GM23338 (cell line): ENCODE measurements at regions not wholly inside any gene's neighbourhood (a gene's known extent, or its start where the extent isn't known, plus 50 kb on each side); places are given as distances from the start of the nearest gene placed in this dataset.

Experiments
- ATAC-seq: fragments of 200-7000 bp; cut with Tn5 transposase; 3 replicates; pipeline ENCODE4 v1.9.1; 2020
- DNase-seq: peaks from one replicate; pipeline ENCODE4 v3.0.0-alpha.2; 2015; ENCODE audit warnings: low spot score
- H2AFZ ChIP-seq: fragments of 200-600 bp; sonication (generic); 2 replicates; pipeline ENCODE4 v1.8.0; 2016; ENCODE audit warnings: antibody characterized with exemption, mild to moderate bottlenecking, moderate library complexity
- H3F3A ChIP-seq: fragments of 200-600 bp; sonication (generic); replicated peaks from 2 replicates; pipeline ENCODE4 v1.8.0; 2017; ENCODE audit warnings: antibody characterized with exemption, mixed run types, low read depth
- H3K27ac ChIP-seq: fragments of 200-600 bp; sonication (generic); 2 replicates; pipeline ENCODE4 v1.6.1; 2016; ENCODE audit warnings: low read depth
- H3K27me3 ChIP-seq: fragments of 200-600 bp; sonication (generic); 2 replicates; pipeline ENCODE4 v1.8.0; 2016; ENCODE audit warnings: mild to moderate bottlenecking, mixed run types, moderate library complexity; ENCODE audit not compliant: insufficient read depth
- H3K36me3 ChIP-seq: fragments of 200-600 bp; sonication (generic); 2 replicates; pipeline ENCODE4 v1.8.0; 2016; ENCODE audit warnings: mild to moderate bottlenecking; ENCODE audit not compliant: insufficient read depth
- H3K4me1 ChIP-seq: fragments of 200-600 bp; sonication (generic); 2 replicates; pipeline ENCODE4 v1.8.0; 2016; ENCODE audit warnings: mild to moderate bottlenecking, moderate library complexity; ENCODE audit not compliant: insufficient read depth
- H3K4me2 ChIP-seq: fragments of 200-600 bp; sonication (generic); 2 replicates; pipeline ENCODE4 v1.7.1; 2017; ENCODE audit warnings: mixed run types
- H3K4me3 ChIP-seq: fragments of 200-600 bp; sonication (generic); 2 replicates; pipeline ENCODE4 v1.6.1; 2016; ENCODE audit warnings: mixed run types
- H3K79me2 ChIP-seq: fragments of 200-600 bp; sonication (generic); replicated peaks from 2 replicates; pipeline ENCODE4 v1.8.0; 2017; ENCODE audit warnings: mild to moderate bottlenecking; ENCODE audit not compliant: insufficient read depth
- H3K9me2 ChIP-seq: fragments of 200-600 bp; sonication (generic); 2 replicates; pipeline ENCODE4 v1.8.0; 2017; ENCODE audit not compliant: insufficient read depth
- H4K20me1 ChIP-seq: fragments of 200-600 bp; sonication (generic); replicated peaks from 2 replicates; pipeline ENCODE4 v1.8.0; 2017; ENCODE audit warnings: mild to moderate bottlenecking; ENCODE audit not compliant: insufficient read depth
- H3K27ac Mint-ChIP-seq: 2 replicates; pipeline ENCODE4 v1.8.0; 2020; ENCODE audit warnings: inconsistent platforms, mild to moderate bottlenecking, moderate library complexity, mixed read lengths
- H3K27me3 Mint-ChIP-seq: 3 replicates; pipeline ENCODE4 v1.8.0; 2022; ENCODE audit warnings: low read depth, mild to moderate bottlenecking, moderate library complexity, mixed read lengths, inconsistent platforms; ENCODE audit not compliant: insufficient read depth, poor library complexity
- H3K36me3 Mint-ChIP-seq: 3 replicates; pipeline ENCODE4 v1.8.0; 2021; ENCODE audit warnings: low read depth, mild to moderate bottlenecking, inconsistent platforms, moderate library complexity, mixed read lengths
- H3K4me1 Mint-ChIP-seq: 3 replicates; pipeline ENCODE4 v1.8.0; 2020; ENCODE audit warnings: mild to moderate bottlenecking, inconsistent platforms, mixed read lengths
- H3K4me3 Mint-ChIP-seq: 3 replicates; pipeline ENCODE4 v1.8.0; 2021; ENCODE audit warnings: moderate library complexity, mild to moderate bottlenecking, inconsistent platforms, mixed read lengths
- H3K9me3 Mint-ChIP-seq: 3 replicates; pipeline ENCODE4 v1.8.0; 2020; ENCODE audit warnings: moderate library complexity, mild to moderate bottlenecking, inconsistent platforms, mixed read lengths
- EZH2 ChIP-seq: fragments of 200-600 bp; sonication (generic); IDR thresholded peaks from one replicate; pipeline ENCODE4 v1.8.0; 2017; ENCODE audit warnings: antibody characterized with exemption, mild to moderate bottlenecking, low read depth; ENCODE audit not compliant: unreplicated experiment
- EZH2phosphoT487 ChIP-seq: fragments of 200-600 bp; sonication (generic); IDR thresholded peaks from one replicate; pipeline ENCODE4 v1.8.1; 2018; ENCODE audit warnings: antibody characterized with exemption; ENCODE audit not compliant: unreplicated experiment
- JUNB ChIP-seq: IDR thresholded peaks from one replicate; pipeline ENCODE4 v1.6.1; 2016; ENCODE audit warnings: antibody characterized with exemption; ENCODE audit not compliant: unreplicated experiment
- NANOG ChIP-seq: IDR thresholded peaks from 2 replicates; pipeline ENCODE4 v1.6.1; 2016; ENCODE audit warnings: antibody characterized with exemption, borderline replicate concordance
- POLR2AphosphoS5 ChIP-seq: IDR thresholded peaks from 2 replicates; pipeline ENCODE4 v1.6.1; 2016; ENCODE audit warnings: antibody characterized with exemption, low read depth
- STAT1 ChIP-seq: IDR thresholded peaks from one replicate; pipeline ENCODE4 v1.6.1; 2016; ENCODE audit warnings: antibody characterized with exemption; ENCODE audit not compliant: unreplicated experiment
- ZNF114 ChIP-seq: fragments of 250-450 bp; sonication (Bioruptor Pico); IDR thresholded peaks from 2 replicates; pipeline ENCODE4 v1.5.0; 2020; ENCODE audit warnings: mild to moderate bottlenecking, moderate library complexity
- TF ChIP-seq, protein P1 (sequence below): IDR thresholded peaks from 2 replicates; pipeline ENCODE4 v1.6.1; 2016; ENCODE audit warnings: antibody characterized with exemption
- TF ChIP-seq, protein P2 (sequence below): IDR thresholded peaks from one replicate; pipeline ENCODE4 v1.6.1; 2018; ENCODE audit warnings: antibody characterized with exemption; ENCODE audit not compliant: unreplicated experiment
- TF ChIP-seq, protein P3 (sequence below): fragments of 250-450 bp; sonication (Bioruptor Pico); IDR thresholded peaks from 2 replicates; pipeline ENCODE4 v1.5.0; 2020; ENCODE audit warnings: mild to moderate bottlenecking, moderate library complexity
- TF ChIP-seq, protein P4 (sequence below), 2 experiments: fragments of 200-600 bp in 1 of 2; sonication (generic) in 1 of 2; conservative IDR thresholded peaks; 2 replicates each; pipeline versions ENCODE4 v1.5.1 to v1.6.1; 2016 to 2017; ENCODE audit warnings: antibody characterized with exemption in 2 of 2, low read depth in 2 of 2, mild to moderate bottlenecking in 2 of 2, moderate library complexity in 1 of 2

DNA sequence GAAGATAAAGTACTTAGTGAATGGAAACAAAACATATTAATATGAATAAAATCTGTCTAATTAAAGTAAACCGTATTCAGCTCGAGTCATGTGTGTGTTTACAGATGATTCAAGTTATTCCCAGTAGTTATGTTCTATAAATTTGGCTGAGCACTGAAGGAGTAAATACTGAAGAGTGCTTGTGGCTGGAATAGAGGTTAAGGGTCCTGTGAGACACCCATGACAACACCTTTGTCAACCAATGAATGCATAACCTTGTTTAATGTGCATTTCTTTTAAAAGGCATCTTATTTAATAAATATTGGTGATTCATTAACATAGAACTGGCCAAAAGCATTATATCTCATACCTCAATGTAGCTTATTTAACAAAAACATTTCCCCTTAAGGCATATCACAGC lies 577.8 kb upstream of the SLITRK5 start:
- no peaks in the 10 kb centered on the region for H3K9me3 Mint-ChIP-seq
- Histone ChIP-seq H3K4me2 (no peak overlapping the region), H3K27ac (no peak overlapping the region), H3K36me3 (no peaks in the 10 kb centered on the region), H3K9me2 (no peaks in the 10 kb centered on the region), H3K4me3 (no peak overlapping the region), H4K20me1 (no peaks in the 10 kb centered on the region), H3F3A (no peaks in the 10 kb centered on the region), H3K4me1 (no peaks in the 10 kb centered on the region), H2AFZ (no peak overlapping the region), H3K27me3 (no peaks in the 10 kb centered on the region), H3K79me2 (no peaks in the 10 kb centered on the region)
- H3K4me1 Mint-ChIP-seq: peaks cover 8% of the 10 kb centered on the region; the same call in 2 of the 3 replicates
- H3K27me3 Mint-ChIP-seq: no peaks in the 10 kb centered on the region
- no peaks in the 10 kb centered on the region for H3K36me3 Mint-ChIP-seq
- no peak overlapping the region for H3K27ac Mint-ChIP-seq
- TF ChIP-seq ZNF114 (CRISPR knock-in tag) (no peak), STAT1 (no peak), EZH2 (no peak), JUNB (no peak), EZH2phosphoT487 (no peak), NANOG (no peak), POLR2AphosphoS5 (no peak)
- TF ChIP-seq, protein P1, sequence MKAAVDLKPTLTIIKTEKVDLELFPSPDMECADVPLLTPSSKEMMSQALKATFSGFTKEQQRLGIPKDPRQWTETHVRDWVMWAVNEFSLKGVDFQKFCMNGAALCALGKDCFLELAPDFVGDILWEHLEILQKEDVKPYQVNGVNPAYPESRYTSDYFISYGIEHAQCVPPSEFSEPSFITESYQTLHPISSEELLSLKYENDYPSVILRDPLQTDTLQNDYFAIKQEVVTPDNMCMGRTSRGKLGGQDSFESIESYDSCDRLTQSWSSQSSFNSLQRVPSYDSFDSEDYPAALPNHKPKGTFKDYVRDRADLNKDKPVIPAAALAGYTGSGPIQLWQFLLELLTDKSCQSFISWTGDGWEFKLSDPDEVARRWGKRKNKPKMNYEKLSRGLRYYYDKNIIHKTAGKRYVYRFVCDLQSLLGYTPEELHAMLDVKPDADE: no peak
- TF ChIP-seq, protein P2, sequence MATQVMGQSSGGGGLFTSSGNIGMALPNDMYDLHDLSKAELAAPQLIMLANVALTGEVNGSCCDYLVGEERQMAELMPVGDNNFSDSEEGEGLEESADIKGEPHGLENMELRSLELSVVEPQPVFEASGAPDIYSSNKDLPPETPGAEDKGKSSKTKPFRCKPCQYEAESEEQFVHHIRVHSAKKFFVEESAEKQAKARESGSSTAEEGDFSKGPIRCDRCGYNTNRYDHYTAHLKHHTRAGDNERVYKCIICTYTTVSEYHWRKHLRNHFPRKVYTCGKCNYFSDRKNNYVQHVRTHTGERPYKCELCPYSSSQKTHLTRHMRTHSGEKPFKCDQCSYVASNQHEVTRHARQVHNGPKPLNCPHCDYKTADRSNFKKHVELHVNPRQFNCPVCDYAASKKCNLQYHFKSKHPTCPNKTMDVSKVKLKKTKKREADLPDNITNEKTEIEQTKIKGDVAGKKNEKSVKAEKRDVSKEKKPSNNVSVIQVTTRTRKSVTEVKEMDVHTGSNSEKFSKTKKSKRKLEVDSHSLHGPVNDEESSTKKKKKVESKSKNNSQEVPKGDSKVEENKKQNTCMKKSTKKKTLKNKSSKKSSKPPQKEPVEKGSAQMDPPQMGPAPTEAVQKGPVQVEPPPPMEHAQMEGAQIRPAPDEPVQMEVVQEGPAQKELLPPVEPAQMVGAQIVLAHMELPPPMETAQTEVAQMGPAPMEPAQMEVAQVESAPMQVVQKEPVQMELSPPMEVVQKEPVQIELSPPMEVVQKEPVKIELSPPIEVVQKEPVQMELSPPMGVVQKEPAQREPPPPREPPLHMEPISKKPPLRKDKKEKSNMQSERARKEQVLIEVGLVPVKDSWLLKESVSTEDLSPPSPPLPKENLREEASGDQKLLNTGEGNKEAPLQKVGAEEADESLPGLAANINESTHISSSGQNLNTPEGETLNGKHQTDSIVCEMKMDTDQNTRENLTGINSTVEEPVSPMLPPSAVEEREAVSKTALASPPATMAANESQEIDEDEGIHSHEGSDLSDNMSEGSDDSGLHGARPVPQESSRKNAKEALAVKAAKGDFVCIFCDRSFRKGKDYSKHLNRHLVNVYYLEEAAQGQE: no peak
- TF ChIP-seq, protein P3, sequence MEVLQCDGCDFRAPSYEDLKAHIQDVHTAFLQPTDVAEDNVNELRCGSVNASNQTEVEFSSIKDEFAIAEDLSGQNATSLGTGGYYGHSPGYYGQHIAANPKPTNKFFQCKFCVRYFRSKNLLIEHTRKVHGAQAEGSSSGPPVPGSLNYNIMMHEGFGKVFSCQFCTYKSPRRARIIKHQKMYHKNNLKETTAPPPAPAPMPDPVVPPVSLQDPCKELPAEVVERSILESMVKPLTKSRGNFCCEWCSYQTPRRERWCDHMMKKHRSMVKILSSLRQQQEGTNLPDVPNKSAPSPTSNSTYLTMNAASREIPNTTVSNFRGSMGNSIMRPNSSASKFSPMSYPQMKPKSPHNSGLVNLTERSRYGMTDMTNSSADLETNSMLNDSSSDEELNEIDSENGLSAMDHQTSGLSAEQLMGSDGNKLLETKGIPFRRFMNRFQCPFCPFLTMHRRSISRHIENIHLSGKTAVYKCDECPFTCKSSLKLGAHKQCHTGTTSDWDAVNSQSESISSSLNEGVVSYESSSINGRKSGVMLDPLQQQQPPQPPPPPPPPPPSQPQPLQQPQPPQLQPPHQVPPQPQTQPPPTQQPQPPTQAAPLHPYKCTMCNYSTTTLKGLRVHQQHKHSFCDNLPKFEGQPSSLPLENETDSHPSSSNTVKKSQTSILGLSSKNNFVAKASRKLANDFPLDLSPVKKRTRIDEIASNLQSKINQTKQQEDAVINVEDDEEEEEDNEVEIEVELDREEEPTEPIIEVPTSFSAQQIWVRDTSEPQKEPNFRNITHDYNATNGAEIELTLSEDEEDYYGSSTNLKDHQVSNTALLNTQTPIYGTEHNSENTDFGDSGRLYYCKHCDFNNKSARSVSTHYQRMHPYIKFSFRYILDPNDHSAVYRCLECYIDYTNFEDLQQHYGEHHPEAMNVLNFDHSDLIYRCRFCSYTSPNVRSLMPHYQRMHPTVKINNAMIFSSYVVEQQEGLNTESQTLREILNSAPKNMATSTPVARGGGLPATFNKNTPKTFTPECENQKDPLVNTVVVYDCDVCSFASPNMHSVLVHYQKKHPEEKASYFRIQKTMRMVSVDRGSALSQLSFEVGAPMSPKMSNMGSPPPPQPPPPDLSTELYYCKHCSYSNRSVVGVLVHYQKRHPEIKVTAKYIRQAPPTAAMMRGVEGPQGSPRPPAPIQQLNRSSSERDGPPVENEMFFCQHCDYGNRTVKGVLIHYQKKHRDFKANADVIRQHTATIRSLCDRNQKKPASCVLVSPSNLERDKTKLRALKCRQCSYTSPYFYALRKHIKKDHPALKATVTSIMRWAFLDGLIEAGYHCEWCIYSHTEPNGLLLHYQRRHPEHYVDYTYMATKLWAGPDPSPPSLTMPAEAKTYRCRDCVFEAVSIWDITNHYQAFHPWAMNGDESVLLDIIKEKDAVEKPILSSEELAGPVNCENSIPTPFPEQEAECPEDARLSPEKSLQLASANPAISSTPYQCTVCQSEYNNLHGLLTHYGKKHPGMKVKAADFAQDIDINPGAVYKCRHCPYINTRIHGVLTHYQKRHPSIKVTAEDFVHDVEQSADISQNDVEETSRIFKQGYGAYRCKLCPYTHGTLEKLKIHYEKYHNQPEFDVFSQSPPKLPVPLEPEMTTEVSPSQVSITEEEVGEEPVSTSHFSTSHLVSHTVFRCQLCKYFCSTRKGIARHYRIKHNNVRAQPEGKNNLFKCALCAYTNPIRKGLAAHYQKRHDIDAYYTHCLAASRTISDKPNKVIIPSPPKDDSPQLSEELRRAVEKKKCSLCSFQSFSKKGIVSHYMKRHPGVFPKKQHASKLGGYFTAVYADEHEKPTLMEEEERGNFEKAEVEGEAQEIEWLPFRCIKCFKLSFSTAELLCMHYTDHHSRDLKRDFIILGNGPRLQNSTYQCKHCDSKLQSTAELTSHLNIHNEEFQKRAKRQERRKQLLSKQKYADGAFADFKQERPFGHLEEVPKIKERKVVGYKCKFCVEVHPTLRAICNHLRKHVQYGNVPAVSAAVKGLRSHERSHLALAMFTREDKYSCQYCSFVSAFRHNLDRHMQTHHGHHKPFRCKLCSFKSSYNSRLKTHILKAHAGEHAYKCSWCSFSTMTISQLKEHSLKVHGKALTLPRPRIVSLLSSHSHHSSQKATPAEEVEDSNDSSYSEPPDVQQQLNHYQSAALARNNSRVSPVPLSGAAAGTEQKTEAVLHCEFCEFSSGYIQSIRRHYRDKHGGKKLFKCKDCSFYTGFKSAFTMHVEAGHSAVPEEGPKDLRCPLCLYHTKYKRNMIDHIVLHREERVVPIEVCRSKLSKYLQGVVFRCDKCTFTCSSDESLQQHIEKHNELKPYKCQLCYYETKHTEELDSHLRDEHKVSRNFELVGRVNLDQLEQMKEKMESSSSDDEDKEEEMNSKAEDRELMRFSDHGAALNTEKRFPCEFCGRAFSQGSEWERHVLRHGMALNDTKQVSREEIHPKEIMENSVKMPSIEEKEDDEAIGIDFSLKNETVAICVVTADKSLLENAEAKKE (CRISPR knock-in tag): no peak
- TF ChIP-seq, protein P4, sequence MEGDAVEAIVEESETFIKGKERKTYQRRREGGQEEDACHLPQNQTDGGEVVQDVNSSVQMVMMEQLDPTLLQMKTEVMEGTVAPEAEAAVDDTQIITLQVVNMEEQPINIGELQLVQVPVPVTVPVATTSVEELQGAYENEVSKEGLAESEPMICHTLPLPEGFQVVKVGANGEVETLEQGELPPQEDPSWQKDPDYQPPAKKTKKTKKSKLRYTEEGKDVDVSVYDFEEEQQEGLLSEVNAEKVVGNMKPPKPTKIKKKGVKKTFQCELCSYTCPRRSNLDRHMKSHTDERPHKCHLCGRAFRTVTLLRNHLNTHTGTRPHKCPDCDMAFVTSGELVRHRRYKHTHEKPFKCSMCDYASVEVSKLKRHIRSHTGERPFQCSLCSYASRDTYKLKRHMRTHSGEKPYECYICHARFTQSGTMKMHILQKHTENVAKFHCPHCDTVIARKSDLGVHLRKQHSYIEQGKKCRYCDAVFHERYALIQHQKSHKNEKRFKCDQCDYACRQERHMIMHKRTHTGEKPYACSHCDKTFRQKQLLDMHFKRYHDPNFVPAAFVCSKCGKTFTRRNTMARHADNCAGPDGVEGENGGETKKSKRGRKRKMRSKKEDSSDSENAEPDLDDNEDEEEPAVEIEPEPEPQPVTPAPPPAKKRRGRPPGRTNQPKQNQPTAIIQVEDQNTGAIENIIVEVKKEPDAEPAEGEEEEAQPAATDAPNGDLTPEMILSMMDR (conservative IDR thresholded peaks at IDR 0.05; ENCODE audit: low read depth in 2 of 2): no peak
- ATAC-seq: no peak
- no peak for DNase-seq
- no peak overlapping the region for H3K4me3 Mint-ChIP-seq
